ENCODE measurements at regions not wholly inside any gene's neighbourhood (a gene's known extent, or its start where the extent isn't known, plus 50 kb on each side); places are given as distances from the start of the nearest gene placed in this dataset.

DNA sequence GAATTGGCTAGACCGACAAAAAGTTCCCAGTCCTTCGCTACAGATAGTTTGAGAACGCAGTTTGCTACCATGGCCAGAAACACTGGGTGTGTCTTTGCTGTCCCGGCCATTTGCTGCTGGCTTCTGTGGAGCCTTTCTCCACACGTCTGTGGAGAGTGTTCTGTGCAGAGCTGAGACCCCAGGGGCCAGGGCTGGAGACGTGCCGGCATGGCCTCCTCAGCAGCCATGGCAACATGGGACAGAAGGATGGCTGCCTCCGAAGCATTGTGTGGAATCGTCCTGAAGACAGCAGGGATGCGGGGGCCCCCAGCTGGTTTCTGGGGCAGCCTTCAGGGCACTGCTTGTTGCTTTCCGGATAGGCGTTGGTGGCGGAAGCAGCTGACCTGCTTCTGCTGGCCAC is 142.8 kb downstream of the GADD45G start:
- no peak for DNase-seq (ENCODE audit: low read depth)

DNA sequence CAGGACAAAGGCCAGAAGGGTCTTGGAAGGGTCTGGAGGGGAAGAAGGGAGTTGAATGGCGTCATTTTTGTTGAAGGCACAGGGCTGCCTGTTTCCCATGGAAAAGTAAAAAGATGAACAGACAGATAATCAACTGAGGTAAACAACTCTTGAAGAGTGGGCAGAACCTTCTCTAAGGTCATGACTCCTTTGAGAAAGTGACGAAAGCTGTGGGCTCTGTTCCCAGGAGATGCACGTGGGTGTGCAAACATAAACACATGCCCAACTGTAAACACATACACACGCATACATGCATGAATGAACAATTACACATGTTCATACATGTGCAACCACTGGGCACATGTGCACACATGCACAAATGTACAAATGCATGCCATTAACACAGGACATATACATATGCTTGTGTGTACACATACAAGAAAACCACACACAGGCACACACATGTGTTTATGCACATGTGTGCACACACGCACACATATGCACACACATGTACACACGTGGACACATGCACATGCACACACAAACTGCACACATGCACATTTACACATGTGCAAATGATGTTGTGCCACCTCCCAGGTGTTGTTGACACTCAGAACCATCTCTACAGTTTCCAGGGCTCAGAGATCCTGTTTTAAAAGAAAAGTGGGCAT is 143.3 kb downstream of the GADD45G start:
- DNase-seq (ENCODE audit: low read depth): no peak

- no peak for DNase-seq (ENCODE audit: low read depth)
Observed at GRCh38 chr9:89748831-89749499, 144.2 kb downstream of the GADD45G start.

DNA sequence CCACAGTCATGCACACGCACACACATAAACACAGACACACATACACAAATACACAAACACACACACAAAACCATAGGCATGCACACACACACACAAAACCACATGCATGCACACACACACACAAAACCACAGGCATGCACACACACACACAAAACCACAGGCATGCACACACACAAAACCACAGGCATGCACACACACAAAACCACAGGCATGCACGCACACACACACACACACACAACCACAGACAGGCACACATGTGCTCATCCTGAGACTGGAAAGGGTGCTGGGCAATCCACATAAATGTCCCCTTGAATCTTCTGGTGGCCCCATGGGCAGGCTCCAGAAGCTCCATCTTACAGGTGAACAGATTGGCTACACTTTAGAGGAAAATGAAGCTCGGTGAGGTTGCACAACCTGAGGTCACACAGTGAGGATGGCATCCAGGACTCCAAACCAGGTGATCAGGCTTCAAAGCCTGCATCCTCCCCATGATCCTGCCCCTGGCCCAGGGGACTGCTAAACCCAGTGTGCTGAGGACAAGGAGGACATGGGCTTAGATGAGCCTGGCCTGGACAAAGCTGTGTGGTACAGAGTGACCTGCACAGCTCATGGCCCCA is 144.8 kb downstream of the GADD45G start:
- no peak for DNase-seq (ENCODE audit: low read depth)

- DNase-seq (ENCODE audit: low read depth): no peak
Observed at GRCh38 chr9:89750117-89750791, 145.4 kb downstream of the GADD45G start.

DNA sequence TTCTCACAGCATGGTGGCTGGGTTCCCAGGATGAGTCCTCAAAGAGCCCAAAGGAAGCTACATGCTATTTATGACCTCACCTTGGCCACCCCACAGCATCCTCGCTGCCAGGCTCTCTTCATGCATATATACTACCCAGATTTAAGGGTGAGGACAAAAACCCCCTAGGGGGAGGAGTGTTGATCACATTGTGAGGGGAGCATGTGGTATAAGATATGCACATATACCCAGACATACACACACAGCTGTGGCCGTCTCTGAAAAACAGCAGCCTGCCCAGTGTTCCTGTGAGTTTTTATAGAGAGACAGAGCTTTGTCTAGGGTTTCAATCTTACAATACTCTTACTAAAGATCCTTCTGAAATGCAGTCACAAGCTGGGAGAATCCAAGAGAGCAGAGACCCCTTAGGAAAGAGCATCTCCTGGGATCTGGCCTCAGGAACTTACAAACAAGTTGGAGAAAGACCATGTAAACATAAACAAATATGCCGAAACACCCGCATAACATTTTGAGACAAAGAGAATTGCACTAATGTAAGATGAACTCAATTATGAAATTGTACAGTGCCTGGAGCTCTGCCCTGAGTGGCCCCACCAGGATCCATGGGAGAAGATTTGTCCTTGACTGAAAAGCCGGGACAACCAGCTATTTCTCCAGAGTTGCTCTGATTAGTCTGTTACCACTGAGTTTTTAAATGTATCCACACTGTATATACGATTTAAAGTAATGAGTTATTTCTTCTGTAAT is 146.4 kb downstream of the GADD45G start:
- DNase-seq (ENCODE audit: low read depth): no peak

- no peak for DNase-seq (ENCODE audit: low read depth)
Observed at GRCh38 chr9:89752154-89752553, 147.3 kb downstream of the GADD45G start.

DNA sequence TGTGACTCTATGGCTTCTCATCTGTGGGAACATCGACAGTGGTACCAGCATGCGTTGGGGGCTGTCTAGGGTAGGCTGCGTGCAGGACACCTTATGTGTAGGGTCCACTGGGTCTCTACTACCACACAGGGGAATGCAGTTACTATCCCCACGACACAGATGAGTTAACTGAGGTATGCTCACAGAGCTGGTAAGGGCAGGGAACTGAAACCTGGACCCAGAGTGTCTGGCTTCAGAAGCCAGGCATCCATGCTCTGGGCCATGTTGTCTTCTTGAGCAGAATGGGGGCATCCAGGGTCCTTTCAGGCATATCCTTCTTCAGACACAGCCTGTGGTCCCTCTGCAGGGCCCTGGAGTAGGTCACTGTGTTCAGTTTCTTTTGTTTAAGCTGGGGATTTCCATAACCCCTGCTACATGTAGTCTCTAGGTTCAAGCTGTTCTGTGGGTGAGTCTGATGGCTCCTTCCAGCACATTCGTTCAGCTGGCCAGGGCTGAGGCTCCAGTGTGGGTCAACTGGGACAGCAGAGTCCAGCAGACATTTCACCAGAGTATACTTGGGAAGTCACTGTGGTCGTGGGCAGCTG is 148.8 kb downstream of the GADD45G start:
- DNase-seq (ENCODE audit: low read depth): no peak

DNA sequence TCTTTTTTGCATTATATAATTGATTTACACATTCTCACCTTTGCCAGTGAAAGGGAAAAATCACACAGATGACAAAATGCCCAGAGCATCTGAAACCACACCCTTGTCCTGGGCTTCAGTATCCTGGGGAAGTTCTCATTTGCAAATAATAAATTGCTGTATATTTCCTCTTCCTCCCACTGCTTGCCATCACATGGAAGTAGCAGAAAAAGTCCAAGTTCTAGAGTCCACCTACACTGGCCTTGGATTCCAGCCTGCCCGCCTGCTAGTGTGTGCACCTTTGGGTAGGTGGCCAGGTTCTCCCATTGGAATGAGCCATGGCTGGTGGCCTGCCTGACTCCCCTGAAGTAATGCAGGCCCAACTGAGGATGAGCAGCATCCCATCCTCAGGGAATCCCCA is 149.4 kb downstream of the GADD45G start:
- DNase-seq (ENCODE audit: low read depth): no peak

- DNase-seq (ENCODE audit: low read depth): no peak
Observed at GRCh38 chr9:89755821-89756220, 151.0 kb downstream of the GADD45G start.

DNA sequence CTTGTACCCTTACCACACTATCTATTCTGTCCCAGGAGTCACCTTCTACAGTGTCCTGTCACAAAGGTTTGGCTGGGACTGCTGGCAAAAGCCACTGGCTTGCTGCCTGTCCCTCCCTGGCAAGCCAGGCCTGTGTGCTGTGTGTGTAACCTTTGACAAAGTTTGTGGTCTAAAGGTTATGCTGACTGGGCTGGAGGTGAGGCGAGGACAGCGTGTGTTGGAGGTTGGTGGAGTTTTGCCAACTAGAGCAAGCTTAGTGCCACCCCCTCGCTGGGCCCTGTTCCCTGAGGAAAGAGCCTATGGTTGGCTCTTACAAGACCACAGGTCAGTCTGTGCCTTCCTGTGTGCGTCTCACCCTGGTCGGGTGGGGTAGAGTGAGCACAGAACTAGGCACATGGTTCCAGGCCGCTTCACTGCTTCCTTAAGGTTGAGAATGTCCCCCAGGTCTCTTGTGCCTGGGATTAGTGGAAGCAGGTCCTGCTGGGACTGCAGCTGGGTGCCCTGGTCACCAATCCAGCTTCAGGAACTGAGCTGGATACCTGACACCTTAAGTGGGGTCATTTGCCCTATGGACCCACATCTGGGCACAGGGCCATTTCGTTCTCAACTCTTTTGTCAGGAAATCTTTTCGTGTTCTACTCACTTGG is 152.2 kb downstream of the GADD45G start:
- no peak for DNase-seq (ENCODE audit: low read depth)

GRCh38 chr9:89757776-89758528 is 153.1 kb downstream of the GADD45G start:
- DNase-seq (ENCODE audit: low read depth): no peak

- DNase-seq (ENCODE audit: low read depth): no peak
Observed at GRCh38 chr9:89759572-89759971, 154.8 kb downstream of the GADD45G start.

DNA sequence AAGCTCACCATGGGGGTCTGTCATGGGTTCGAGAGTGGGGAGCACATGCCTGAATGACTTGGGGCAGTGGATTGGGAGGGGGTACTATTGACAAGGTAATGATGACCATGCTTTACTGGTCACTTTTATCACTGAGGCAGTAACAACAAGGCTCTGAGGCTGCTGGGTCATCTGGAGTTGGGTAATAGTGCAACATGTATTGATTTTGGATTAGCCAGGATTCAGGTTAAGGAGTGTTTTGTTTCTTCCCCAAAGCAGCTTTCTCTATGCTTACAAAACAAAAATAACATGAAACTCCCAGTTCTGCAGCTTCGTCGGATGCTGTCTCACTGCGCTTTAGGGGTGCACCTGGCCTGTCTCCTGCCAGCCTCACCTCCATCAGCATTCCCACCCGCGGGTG is 155.3 kb downstream of the GADD45G start:
- DNase-seq (ENCODE audit: low read depth): no peak

DNA sequence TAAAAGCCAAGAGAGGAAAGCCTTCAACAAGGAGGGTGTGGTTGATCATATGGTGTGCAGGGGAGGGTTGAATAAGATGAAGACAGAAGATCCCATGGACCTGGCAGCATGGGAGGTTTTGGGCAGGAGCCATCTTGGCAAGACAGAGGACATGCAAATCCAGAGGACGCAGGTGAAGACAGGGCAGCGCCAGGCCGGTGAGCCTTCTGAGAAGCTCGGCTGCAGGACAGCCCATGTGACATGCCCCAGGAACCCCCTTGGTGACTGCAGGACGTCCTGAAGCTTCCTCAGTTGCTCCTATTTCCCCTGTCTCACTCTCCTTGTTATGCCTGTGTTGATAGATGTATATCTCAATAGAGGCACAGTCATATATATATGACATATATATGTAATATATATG is 159.4 kb downstream of the GADD45G start:
- no peak for DNase-seq (ENCODE audit: low read depth)

GRCh38 chr9:89765211-89765946 is 160.6 kb downstream of the GADD45G start:
- no peak for DNase-seq (ENCODE audit: low read depth)

DNA sequence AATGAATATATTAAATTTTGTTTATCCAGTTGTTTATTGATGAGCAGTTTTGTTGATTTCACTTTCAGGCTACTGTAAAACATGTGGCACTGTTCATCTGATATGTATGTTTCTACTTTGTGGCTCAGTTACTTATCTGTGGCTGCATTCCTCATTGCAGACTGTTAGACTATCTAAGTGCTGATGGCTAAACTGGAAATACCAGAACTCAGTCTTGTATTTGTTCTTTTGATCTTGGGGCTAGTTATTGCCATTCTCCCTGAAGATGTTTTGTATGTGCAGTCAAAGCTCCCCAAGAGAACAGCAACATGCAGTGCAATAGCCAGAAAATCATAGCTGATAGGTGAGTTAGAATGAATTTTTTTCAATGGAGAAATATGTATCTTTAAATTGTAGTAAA is 162.2 kb downstream of the GADD45G start:
- no peak for DNase-seq (ENCODE audit: low read depth)

DNA sequence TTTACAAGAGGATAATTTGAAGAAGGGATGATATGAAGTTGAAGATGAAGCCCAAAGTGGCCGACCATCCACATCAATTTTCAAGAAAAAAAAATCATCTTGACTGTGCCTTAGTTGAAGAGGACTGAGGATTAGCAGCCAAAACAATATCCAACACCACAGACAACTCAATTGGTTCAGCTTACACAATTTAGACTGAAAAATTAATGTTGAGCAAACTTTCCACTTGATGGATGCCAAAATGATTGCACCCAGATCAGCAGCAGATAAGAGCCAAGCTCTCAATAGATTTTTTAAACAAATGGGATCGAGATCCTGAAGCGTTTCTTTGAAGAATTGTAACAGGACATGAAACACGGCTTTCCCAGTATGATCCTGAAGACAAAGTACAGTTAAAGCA is 163.2 kb downstream of the GADD45G start:
- DNase-seq (ENCODE audit: low read depth): no peak

DNA sequence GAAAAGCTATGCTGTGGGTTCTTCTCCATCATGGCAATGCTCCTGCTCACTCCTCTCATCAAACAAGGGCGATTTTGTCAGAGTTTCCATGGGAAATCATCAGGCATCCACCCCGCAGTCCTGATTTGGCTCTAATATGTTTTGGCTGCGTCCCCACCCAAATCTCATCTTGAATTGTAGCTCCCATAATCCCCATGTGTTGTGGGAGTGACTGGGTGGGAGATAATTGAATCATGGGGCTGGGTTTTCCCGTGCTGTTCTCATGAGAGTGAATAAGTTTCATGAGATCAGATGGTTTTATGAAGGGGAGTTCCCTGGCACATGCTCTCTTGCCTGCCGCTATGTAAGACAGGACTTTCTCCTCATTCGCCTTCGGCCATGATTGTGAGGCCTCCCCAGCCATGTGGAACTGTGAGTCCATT is 163.8 kb downstream of the GADD45G start:
- no peak for DNase-seq (ENCODE audit: low read depth)

All from ELR (cell line).